NB4 (cell line): ENCODE measurements at regions not wholly inside any gene's neighbourhood (a gene's known extent, or its start where the extent isn't known, plus 50 kb on each side); places are given as distances from the start of the nearest gene placed in this dataset.

ENCODE experiments used
- MYC ChIP-seq: IDR thresholded peaks from 2 replicates; pipeline ENCODE4 v1.6.1; 2011; ENCODE audit warnings: low read depth, low read length
- POLR2A ChIP-seq: IDR thresholded peaks from 2 replicates; pipeline ENCODE4 v1.6.1; 2011; ENCODE audit warnings: mild to moderate bottlenecking; ENCODE audit not compliant: insufficient read length; ENCODE audit errors: extremely low read depth
- TF ChIP-seq, protein P1 (sequence below): IDR thresholded peaks from one replicate; pipeline ENCODE4 v1.5.1; 2012; ENCODE audit warnings: low read depth, low read length

DNA sequence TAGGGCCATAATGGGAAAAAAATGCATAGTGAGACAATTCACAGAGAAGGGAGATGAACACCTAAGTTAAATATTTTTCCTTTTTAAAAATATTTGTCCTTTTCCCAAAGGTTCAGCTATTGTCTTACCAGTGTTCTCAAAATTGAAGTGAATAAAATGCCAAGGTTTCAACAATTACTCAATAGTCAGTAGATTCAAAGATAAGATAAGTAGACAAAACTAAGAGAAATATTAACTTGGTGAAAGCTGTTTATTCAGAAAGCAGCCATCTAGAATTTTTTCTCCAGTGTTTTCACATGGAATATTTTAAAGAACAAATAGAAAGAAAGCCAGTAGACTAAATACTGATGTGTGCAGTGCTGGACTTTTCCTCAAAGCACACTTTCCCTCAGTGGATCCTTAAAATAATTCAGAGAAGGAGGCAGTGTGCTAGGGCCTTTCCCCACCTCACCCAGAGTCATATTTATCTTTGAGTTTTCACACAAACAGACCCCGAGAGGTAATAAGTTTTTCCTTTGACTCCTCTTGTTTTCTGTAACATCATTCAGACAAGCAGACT, 144.5 kb upstream of the PLEKHG7 start:
- TF ChIP-seq, protein P1, sequence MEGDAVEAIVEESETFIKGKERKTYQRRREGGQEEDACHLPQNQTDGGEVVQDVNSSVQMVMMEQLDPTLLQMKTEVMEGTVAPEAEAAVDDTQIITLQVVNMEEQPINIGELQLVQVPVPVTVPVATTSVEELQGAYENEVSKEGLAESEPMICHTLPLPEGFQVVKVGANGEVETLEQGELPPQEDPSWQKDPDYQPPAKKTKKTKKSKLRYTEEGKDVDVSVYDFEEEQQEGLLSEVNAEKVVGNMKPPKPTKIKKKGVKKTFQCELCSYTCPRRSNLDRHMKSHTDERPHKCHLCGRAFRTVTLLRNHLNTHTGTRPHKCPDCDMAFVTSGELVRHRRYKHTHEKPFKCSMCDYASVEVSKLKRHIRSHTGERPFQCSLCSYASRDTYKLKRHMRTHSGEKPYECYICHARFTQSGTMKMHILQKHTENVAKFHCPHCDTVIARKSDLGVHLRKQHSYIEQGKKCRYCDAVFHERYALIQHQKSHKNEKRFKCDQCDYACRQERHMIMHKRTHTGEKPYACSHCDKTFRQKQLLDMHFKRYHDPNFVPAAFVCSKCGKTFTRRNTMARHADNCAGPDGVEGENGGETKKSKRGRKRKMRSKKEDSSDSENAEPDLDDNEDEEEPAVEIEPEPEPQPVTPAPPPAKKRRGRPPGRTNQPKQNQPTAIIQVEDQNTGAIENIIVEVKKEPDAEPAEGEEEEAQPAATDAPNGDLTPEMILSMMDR: no peak
- no peak for TF ChIP-seq POLR2A
- no peak for TF ChIP-seq MYC
